GM19035 (cell line): ENCODE measurements at regions not wholly inside any gene's neighbourhood (a gene's known extent, or its start where the extent isn't known, plus 50 kb on each side); places are given as distances from the start of the nearest gene placed in this dataset.

Experiments
- ATAC-seq: cut with Tn5 transposase; IDR thresholded peaks from one replicate; pipeline ENCODE4 v1.9.1; 2021; ENCODE audit not compliant: unreplicated experiment

DNA sequence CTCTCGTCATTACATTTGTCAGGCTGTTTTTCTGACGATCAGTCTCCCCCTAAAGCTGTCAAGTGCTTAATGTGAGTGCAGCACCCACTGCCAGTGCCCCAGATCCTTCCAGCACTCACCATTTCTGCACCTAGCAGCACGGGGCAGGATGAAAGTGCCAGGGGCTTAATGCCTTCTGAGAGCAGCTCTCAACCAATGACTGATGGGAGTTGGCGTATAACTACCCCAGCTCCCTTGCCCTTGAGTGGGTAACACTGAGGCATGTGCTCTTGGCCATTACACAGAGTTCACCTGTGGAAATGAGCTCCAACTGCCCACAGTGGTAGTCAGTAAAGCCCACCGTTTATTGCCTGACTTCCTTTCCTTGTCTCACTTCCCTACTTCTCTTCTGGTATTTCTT lies 226.2 kb upstream of the BCOR start:
- ATAC-seq, result no peak

DNA sequence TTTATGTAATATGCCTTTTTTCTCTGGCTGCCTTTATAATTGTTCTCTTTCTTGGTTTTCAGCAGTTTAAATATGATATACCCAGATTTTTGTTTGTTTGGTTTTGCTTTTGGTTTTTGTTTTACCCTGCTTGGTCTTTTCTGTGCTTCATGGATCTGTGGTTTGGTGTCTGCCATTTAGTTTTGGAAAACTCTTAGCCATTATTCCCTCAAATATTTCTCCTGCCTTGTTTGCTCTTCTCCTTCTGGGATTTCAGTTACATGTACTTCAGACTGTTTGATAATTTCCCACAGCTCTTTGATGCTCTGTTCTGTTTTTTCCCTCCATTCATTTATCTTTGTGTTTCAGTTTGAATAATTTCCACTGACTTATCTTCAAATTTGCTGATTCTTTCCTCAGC lies 223.1 kb upstream of the BCOR start:
- ATAC-seq, result no peak

- ATAC-seq, result no peak
These were observed 221.0 kb upstream of the BCOR start for GRCh38 chrX:40318801-40319200.

DNA sequence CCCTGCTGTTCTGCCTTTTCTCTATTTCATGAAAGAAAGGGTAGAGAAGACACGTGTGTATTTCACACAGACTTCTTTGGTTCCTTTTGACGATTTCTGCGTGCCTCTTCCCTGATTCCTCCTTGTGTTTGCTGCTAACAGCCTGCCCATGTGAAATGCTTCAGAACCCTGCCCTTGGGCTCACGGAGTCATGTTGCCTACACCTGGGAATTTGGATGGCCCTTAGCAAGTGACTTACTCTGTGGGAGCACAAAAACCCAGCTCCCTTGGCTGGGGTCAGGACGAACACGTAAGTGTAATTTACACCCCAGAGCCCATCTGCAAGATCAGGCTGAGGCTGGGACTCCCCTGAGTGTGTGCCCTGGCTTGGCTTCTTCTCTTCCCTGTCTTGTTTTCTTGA lies 220.3 kb upstream of the BCOR start:
- ATAC-seq, result no peak

- ATAC-seq, result no peak
These were observed 218.7 kb upstream of the BCOR start for GRCh38 chrX:40316502-40316901.

DNA sequence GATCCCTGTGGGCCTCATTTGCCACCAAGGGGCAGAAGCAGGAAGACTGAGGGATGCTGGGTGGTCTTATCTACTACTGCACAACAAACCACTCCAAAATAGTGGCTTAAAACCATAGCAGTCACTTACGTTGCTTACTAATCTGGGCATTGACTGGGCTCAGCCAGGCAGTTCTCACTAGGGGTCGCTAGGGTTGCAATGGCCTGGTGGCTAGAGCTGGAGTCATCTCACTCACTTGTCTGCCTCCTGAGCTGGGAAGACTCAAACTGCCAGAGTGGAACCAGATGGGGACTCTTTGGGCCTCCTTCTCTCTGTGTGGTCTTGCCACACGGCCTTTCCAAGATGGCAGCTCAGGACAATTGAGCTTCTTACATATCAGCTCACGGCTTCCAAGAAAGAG lies 216.3 kb upstream of the BCOR start:
- ATAC-seq, result no peak

- no peak for ATAC-seq
These were observed 215.5 kb upstream of the BCOR start for GRCh38 chrX:40313269-40313668.

DNA sequence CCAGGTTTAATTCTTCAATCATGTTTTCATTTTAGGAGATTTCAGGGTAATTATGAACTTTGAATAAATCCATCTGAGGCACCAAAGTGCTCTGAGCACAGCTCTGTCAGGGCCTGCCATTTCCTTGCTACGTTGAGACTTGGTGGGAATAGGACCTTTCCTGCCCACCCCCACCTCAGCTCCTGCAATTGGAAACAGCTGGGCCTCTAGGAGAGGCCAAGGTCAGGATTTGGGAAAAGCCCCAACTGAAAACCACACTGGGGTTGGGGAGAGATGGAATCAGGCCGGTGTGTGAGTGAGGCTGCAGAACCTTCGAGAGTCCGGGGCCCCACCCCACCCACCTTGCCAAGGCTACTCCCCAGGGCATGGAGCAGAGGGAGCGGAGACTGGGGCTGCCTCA lies 212.7 kb upstream of the BCOR start:
- ATAC-seq, result no peak

DNA sequence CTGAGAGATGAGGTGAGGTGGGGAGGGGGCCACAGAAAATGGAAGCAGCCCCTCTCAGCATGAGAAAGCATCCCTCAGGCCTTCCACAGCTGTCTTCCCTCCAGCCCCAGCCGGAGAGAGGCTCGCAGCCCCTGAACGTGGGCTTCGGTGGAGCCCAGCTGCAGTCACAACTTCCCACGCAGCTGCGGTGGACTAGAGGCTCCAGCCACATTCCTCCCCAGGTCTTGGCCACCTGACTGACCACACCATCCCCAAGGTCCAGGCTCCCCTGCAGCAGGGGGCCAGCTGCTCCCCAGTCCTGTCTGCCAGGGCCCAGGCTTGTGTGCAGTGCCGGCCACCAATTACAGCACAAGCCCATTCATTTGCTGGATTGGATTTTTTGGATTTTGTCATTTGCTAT lies 212.3 kb upstream of the BCOR start:
- ATAC-seq, result no peak

GRCh38 chrX:40307871-40308270 lies 210.1 kb upstream of the BCOR start:
- no peak for ATAC-seq

GRCh38 chrX:40304115-40304514 lies 206.4 kb upstream of the BCOR start:
- no peak for ATAC-seq

DNA sequence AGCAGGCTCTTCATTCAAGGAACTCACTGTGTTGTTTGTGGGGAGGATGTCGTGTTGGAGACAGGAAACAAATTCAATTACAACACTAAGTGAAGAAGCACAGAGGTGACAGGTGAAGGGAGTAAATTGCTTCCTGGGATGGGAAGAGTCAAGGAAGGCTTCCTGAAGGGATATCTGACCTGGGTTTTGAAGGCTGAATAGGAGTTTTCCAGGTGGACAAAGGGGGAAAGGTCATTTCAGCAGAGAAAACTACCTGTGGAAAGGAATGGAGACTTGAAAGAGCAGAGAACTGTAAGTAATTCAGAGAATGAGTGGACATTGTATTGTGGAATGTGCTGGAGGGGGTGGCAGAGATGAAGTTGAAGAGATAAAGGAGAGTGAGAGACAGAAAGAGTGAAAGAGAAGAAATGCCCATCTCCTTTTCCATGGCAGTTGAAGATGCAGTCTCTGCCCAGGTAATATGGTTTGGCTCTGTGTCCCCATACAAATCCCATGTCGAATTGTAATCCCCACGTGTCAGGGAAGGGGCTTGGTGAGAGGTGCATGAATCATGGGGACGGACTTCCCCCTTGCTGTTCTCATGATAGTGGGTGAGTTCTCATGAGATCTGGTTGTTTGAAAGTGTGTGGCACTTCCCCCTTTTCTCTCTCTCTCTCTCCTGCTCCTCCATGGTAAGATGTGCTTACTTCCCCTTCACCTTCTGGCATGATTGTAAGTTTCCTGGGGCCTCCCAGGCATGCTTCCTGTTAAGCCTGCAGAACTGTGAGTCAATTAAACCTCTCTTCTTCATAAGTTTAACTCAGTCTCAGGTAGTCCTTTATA lies 205.7 kb upstream of the BCOR start:
- ATAC-seq, result no peak

- ATAC-seq, result peak; percentile 60
These were observed 202.6 kb upstream of the BCOR start for GRCh38 chrX:40300286-40300890.

- ATAC-seq, result no peak
These were observed 201.9 kb upstream of the BCOR start for GRCh38 chrX:40299641-40300046.

GRCh38 chrX:40298572-40299479 lies 201.1 kb upstream of the BCOR start:
- no peak for ATAC-seq

DNA sequence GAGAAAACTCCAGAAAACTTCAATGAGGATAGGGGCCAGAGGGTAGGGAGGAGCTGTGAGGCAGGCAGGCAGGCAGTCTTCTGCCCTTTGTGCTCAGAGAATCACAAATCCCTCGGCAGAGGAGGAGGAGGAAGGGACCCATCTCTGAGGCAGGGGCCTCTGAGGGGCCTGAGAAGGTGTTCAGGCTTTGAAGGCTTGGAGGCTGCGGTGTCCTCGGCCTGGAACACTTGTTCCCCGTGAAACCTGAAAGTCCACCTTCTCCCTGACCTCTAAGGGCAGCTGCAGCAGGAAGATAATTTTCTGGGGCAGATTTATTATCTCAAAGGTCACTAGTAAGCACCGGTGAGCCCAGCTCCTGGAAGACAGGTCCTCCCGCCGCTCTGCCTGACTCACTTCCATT lies 200.3 kb upstream of the BCOR start:
- no peak for ATAC-seq

DNA sequence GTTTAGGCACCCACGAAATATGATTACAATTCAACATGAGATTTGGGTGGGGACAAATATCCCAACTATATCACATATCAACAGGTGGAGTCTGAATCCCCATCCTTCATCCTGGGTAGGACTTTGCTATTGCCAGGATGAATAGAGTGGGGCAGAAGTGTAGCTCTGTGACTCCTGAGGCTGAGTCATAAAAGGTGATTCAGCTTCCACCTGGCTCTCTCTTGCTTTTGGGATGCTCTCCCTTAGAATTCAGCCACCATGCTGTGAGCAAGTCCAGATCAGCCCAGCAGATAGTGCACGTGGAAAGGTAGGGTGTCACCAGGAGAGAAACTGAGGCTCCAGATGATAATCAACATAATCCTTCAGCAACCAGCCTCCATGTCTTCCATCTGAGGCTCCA lies 193.8 kb upstream of the BCOR start:
- ATAC-seq, result no peak

GRCh38 chrX:40290517-40290916 lies 192.8 kb upstream of the BCOR start:
- ATAC-seq, result no peak

GRCh38 chrX:40285876-40286275 lies 188.1 kb upstream of the BCOR start:
- no peak for ATAC-seq

DNA sequence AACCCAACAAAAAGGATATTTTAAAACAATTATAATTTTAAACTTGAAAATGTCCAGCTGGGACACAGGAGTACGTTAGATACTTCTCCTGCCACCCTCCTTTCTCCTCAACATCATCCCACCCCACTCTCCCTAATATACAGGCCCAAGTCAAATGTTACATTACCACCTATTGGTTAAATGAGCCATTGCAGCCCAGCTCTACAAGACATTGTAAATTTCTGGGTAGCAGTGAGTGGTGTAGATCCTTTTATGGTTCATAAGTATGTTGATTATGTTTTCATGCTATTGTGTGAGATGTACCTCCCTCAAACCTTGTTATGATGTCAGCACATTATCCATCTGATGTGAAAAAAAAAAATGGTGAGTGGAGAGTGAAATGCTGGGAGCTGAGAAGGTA lies 187.1 kb upstream of the BCOR start:
- ATAC-seq, result no peak

DNA sequence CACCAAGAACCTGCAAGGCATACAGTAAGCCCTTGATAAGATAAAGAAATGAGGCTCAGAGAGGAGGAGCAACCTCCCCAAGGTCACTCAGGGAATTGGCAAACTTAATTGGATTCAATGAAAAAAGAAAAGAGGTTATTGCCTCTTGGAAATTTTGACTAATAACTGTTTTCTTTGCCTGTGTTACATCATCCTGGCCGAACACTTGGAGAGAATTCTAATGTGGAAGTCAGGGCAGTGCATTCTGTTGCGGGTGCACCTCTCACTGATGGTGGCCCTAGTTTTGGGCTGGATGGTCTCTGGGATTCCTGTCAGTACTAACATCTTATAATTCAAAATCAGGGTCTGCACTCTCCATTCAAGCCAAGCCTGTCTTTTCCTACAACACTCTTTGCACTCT lies 186.2 kb upstream of the BCOR start:
- ATAC-seq, result no peak
